MM.1S (cell line): ENCODE measurements at regions not wholly inside any gene's neighbourhood (a gene's known extent, or its start where the extent isn't known, plus 50 kb on each side); places are given as distances from the start of the nearest gene placed in this dataset.

Experiments used
- DNase-seq: peaks from one replicate; pipeline ENCODE4 v3.0.0-alpha.2; 2015
- H2AFZ ChIP-seq: fragments of 300-600 bp; sonication (generic); 2 replicates; pipeline ENCODE4 v1.6.0; 2016; ENCODE audit warnings: antibody characterized with exemption, low read length
- H3F3A ChIP-seq: fragments of 300-600 bp; sonication (generic); 2 replicates; pipeline ENCODE4 v1.6.1; 2016; ENCODE audit warnings: mild to moderate bottlenecking, antibody characterized with exemption, low read length, moderate library complexity, mixed read lengths; ENCODE audit not compliant: insufficient read depth
- H3K27ac ChIP-seq: fragments of 300-600 bp; sonication (generic); 2 replicates; pipeline ENCODE4 v1.5.1; 2016; ENCODE audit warnings: mild to moderate bottlenecking, low read length
- H3K27me3 ChIP-seq: fragments of 300-600 bp; sonication (generic); replicated peaks from 2 replicates; pipeline ENCODE4 v1.6.0; 2016; ENCODE audit warnings: low read length; ENCODE audit not compliant: insufficient read depth
- H3K36me3 ChIP-seq: fragments of 300-600 bp; sonication (generic); replicated peaks from 2 replicates; pipeline ENCODE4 v1.6.1; 2016; ENCODE audit warnings: mild to moderate bottlenecking, low read length, mixed read lengths; ENCODE audit not compliant: insufficient read depth
- H3K4me1 ChIP-seq: fragments of 300-600 bp; sonication (generic); 2 replicates; pipeline ENCODE4 v1.6.1; 2016; ENCODE audit warnings: low read length, mixed read lengths
- H3K4me2 ChIP-seq: fragments of 300-600 bp; sonication (generic); 2 replicates; pipeline ENCODE4 v1.6.0; 2016; ENCODE audit warnings: low read depth, low read length
- H3K4me3 ChIP-seq: fragments of 300-600 bp; sonication (generic); 2 replicates; pipeline ENCODE4 v1.5.1; 2016; ENCODE audit warnings: low read length, mixed read lengths
- H3K79me2 ChIP-seq: fragments of 300-600 bp; sonication (generic); 2 replicates; pipeline ENCODE4 v1.6.1; 2016; ENCODE audit warnings: mixed run types, low read length, mixed read lengths
- H3K9ac ChIP-seq: fragments of 300-600 bp; sonication (generic); 2 replicates; pipeline ENCODE4 v1.6.1; 2016; ENCODE audit warnings: low read length, mixed read lengths
- H3K9me2 ChIP-seq: fragments of 300-600 bp; sonication (generic); replicated peaks from 2 replicates; pipeline ENCODE4 v1.6.1; 2016; ENCODE audit warnings: mild to moderate bottlenecking, low read length, mixed read lengths; ENCODE audit not compliant: insufficient read depth
- H3K9me3 ChIP-seq: fragments of 300-600 bp; sonication (generic); replicated peaks from 2 replicates; pipeline ENCODE4 v1.6.1; 2016; ENCODE audit warnings: mild to moderate bottlenecking, low read length, mixed read lengths; ENCODE audit not compliant: insufficient read depth
- H4K20me1 ChIP-seq: fragments of 300-600 bp; sonication (generic); 2 replicates; pipeline ENCODE4 v1.6.1; 2016; ENCODE audit warnings: mild to moderate bottlenecking, low read length, moderate library complexity, mixed read lengths; ENCODE audit not compliant: insufficient read depth
- EZH2 ChIP-seq: fragments of 300-600 bp; sonication (generic); optimal IDR thresholded peaks from 2 replicates; pipeline ENCODE3; 2017; ENCODE audit warnings: low read depth, mild to moderate bottlenecking, antibody characterized with exemption, low read length, mixed read lengths
- EZH2phosphoT487 ChIP-seq: fragments of 300-600 bp; sonication (generic); IDR thresholded peaks from 2 replicates; pipeline ENCODE4 v1.6.1; 2018; ENCODE audit warnings: antibody characterized with exemption, low read length
- TF ChIP-seq, protein P1 (sequence below): fragments of 300-600 bp; sonication (generic); IDR thresholded peaks from 2 replicates; pipeline ENCODE4 v1.5.1; 2016; ENCODE audit warnings: antibody characterized with exemption, low read length, mixed read lengths

DNA sequence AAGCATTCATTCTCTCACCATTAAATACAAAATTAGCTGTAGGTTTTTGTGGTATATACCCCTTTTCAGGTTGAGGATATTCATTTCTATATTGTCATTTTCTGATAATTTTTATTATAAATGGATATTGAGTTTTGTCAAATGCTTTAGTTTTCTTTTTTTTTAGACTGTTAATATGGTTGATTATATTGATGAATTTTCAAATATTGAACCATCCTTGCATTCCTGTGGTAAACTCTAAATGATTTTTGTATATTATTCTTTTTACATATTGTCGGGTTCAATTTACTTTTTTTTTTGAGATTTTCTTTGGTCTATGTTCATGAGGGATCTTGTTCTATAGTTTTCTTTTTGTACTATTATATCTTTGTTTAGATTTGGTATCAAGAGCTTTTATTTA is 165.1 kb downstream of the GPAT3 start:
- TF ChIP-seq EZH2phosphoT487: no peak
- no peak for TF ChIP-seq EZH2
- TF ChIP-seq, protein P1, sequence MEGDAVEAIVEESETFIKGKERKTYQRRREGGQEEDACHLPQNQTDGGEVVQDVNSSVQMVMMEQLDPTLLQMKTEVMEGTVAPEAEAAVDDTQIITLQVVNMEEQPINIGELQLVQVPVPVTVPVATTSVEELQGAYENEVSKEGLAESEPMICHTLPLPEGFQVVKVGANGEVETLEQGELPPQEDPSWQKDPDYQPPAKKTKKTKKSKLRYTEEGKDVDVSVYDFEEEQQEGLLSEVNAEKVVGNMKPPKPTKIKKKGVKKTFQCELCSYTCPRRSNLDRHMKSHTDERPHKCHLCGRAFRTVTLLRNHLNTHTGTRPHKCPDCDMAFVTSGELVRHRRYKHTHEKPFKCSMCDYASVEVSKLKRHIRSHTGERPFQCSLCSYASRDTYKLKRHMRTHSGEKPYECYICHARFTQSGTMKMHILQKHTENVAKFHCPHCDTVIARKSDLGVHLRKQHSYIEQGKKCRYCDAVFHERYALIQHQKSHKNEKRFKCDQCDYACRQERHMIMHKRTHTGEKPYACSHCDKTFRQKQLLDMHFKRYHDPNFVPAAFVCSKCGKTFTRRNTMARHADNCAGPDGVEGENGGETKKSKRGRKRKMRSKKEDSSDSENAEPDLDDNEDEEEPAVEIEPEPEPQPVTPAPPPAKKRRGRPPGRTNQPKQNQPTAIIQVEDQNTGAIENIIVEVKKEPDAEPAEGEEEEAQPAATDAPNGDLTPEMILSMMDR: no peak
- no peaks in the 10 kb centered on the region for H3K4me1 ChIP-seq

DNA sequence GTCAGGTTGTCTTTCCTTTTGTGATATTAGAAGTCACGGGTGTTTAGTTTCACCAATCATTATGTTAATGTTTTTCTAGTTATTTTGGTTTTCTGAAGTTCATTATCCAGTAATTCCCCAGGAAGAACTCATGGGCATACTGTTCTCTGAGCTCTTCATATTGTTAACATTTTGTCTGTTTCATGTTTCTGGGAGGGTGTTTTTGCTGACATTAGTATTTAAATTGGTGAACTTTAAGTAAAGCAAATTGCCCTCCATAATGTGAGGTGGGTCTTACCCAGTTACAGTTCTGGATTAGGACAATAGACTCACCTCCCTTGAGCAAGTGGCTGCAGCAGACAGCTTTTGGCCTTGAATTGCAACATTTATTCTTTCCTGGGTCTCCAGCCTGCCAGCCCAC is 163.4 kb downstream of the GPAT3 start:
- Histone ChIP-seq H3K4me2 (no peak overlapping the region), H3F3A (no peaks in the 10 kb centered on the region; the same call in 1 of the 2 replicates), H3K27me3 (no peaks in the 10 kb centered on the region), H3K4me3 (no peak overlapping the region), H2AFZ (no peak overlapping the region), H3K4me1 (no peaks in the 10 kb centered on the region), H3K9ac (no peak overlapping the region), H3K79me2 (no peaks in the 10 kb centered on the region), H3K36me3 (no peaks in the 10 kb centered on the region), H3K9me2 (no peaks in the 10 kb centered on the region), H3K27ac (no peak overlapping the region), H4K20me1 (no peaks in the 10 kb centered on the region), H3K9me3 (no peaks in the 10 kb centered on the region)
- DNase-seq: no peak
- no peak for TF ChIP-seq EZH2phosphoT487
- TF ChIP-seq EZH2: no peak
- TF ChIP-seq, protein P1: no peak

More for the DNA sequence above, 165.1 kb downstream of the GPAT3 start:
- Histone ChIP-seq H3K79me2 (no peaks in the 10 kb centered on the region), H3F3A (no peaks in the 10 kb centered on the region; the same call in 1 of the 2 replicates), H3K9ac (no peak overlapping the region), H3K36me3 (no peaks in the 10 kb centered on the region), H3K4me3 (no peak overlapping the region), H3K9me2 (no peaks in the 10 kb centered on the region), H3K27me3 (no peaks in the 10 kb centered on the region), H3K9me3 (no peaks in the 10 kb centered on the region), H3K27ac (no peak overlapping the region), H3K4me2 (no peak overlapping the region), H4K20me1 (no peaks in the 10 kb centered on the region), H2AFZ (no peak overlapping the region)
- no peak for DNase-seq

DNA sequence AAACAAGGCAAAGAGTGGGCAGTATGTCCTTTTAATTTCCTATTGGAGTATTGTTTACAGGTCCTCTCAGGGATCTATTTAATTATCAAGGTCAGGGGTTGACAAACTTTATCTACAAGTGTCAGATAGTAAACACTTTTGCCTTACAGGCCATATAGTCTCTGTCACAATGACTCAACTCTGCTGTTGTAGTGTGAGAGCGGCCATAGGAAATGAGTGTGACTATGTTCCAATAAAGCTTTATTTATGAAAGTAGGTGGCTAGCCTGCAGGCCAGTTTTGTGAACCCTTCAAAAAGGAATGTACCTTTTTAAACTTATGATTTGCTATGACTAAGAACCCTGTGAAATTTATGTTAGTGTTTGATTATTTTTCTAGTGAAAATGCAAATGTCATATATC is 156.1 kb downstream of the GPAT3 start:
- Histone ChIP-seq H3K4me3 (no peak overlapping the region), H3K9me2 (no peaks in the 10 kb centered on the region), H3K9me3 (no peaks in the 10 kb centered on the region), H3K4me1 (no peaks in the 10 kb centered on the region), H3K4me2 (no peak overlapping the region), H3K79me2 (no peaks in the 10 kb centered on the region), H3K27ac (no peak overlapping the region), H3K27me3 (no peaks in the 10 kb centered on the region), H3K9ac (no peak overlapping the region), H2AFZ (no peak overlapping the region), H3F3A (no peaks in the 10 kb centered on the region), H4K20me1 (no peaks in the 10 kb centered on the region), H3K36me3 (no peaks in the 10 kb centered on the region)
- no peak for TF ChIP-seq EZH2phosphoT487
- TF ChIP-seq EZH2: no peak
- TF ChIP-seq, protein P1: no peak
- no peak for DNase-seq
